ENCODE measurements at regions not wholly inside any gene's neighbourhood (a gene's known extent, or its start where the extent isn't known, plus 50 kb on each side); places are given as distances from the start of the nearest gene placed in this dataset.
A peak's percentile ranks its signal among the peaks of the same experiment; 100 is the strongest.
"Not testable (repeated sequence)": the region's sequence is repeated elsewhere in the genome, so short reads cannot be mapped to it uniquely, and the experiment has no call there.

DNA sequence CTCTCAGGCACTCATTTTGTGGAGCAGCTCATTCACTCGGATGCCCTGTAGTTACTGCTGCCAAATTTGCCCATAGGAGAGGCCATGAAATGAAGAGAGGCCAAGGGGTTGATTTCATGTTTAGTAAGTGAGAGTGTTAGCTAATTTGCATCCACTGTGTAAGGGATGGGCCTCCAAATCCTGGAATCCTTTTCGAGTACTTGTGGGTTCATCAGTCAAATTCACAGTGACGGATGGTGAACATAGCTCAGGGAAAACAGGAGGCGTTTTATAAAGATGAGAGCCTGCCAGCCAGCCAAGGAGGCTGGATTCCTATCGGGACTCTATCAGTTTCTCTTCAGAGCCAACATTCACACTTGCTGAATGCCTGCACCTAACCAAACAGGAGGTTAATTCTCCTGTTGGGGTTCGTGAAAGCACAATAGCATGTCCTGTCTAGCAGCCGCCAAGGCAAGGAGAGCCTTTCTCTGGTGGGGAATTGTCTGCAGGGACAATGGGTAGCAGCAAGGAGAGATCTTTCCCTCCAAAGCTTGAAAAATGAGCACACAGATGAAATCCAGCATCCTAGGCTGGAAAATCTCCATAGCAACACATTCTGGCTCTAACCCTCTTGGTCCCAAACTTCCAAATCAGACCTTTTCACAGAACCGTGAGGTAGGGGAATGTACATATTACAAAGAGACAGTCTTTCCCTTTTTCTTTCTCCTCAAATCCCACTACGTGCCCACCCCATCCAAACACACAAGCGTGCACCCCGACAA, 231.4 kb upstream of the ECI2 start:
- no peak for DNase-seq

- no peak for DNase-seq
Observed at GRCh38 chr6:4365686-4366085, 230.3 kb upstream of the ECI2 start.

DNA sequence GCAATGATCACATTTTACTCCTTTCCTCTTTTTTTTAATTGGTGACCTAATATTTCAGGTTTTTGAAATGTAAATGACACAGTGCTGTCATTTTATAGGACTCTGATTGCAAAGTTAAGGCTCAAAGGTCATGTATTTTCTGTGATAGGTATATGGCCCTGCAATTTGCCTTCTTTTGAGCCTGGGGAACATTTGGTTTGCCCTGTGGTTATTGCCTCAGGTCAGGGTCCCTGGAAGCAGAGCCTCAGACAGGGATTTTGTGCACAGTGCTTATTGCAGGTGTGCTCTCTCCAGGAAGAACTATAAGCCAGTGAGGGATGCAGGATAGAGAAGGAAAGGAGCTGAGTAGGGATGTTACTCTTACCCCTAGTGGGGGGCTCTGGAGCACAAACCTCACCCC, 229.3 kb upstream of the ECI2 start:
- no peak for DNase-seq

DNA sequence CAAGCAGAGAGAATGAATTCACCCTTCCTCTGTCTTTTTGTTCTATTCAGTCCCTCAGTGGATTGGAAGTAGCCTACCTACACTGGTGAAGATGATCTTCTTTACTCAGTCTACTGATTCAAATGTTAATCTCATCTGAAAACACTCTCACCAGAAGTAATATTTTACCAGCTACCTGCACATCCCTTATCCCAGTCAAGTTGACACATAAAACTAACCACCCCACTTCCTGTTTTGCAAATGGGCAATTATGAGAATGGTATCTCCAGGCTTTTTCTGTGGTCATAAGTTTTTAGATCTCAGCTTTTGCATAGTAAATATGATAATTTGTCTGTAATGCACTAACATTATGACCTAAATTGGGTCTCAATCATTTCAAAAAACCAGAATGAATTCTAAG, 228.8 kb upstream of the ECI2 start:
- no peak for DNase-seq

- DNase-seq: no peak
Observed at GRCh38 chr6:4363656-4364055, 228.3 kb upstream of the ECI2 start.

GRCh38 chr6:4362326-4362725, 227.0 kb upstream of the ECI2 start:
- DNase-seq: no peak

- DNase-seq: no peak
Observed at GRCh38 chr6:4360920-4361319, 225.5 kb upstream of the ECI2 start.

DNA sequence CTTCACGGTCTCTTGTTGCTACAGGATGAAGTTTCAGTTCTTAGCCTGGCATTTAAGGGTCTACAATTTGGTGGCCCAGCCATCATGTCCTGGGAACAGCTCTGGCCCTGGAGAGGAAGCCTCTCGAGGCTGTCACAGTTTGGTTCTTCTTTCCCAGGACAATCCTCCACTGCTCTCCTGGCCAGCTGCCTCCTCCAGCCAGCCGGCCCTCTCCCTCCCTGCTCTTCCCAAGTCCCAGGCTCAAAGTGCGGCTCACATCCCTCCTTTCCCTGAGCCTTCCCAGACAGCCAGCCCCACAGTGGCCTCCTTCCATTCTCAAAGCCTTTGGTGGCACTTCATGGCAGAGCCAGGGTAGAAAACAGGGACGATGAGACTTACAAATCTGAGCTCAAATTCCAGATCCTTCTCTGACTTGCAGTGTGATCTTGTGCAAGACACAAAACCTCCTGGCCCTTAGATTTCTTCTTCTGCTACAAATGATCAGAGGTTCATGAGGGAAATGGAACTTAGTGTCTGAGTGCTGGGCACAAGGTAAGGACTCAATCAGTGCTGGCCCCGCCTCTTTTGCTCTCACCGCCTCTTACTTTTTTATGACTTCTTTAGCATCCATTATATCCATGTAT, 223.8 kb upstream of the ECI2 start:
- no peak for DNase-seq

DNA sequence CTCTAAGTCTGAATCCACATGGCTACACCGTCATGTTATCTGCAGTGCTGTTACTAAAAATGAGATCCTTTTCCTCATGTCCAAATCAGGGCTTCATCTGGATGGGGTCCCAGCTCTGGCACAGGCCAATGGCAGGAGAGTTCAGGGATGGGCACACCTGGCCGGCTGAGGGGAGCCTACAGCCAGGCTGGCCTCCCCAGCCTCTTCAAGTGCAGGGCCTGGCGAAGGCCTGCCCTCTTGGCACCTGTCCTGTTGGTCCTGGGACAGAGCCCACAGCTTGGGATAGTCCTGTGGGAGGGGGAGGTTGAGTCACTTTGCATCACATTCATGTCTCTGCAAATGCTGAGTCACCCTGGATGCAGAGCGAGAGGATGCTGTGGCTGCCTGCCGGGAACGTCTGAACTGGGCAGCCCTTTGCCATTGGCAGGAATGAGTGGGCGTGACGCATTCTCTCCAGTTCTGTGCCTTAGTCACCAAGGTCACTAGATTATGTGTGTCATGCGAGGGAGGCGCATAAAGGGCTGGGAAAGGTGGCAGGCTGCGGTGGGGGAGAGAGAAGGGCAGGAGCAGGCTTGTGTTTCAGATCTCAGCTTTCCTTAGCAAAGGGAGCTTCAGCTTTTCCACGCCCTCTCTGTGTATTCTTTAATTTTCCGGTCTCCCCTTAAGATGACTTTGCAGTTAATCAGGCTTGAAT, 223.2 kb upstream of the ECI2 start:
- peak; percentile 57 for DNase-seq

DNA sequence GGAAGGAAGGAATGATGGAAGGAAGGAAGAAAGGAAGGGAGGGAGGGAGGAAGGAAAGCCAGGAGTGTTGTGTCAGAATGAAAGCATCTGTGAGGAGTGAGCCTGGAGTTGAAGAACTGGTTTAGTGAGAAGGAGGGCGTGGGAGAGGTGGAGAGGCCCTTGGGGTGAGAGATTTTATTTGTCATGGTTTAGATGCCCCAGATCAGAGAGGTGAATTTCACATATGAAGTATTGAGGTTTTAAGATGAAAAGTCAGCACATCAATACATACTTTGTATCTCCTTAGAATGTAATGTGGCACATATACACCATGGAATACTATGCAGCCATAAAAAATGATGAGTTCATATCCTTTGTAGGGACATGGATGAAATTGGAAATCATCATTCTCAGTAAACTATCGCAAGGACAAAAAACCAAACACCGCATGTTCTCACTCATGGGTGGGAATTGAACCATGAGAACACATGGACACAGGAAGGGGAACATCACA, 222.3 kb upstream of the ECI2 start:
- DNase-seq: not testable (repeated sequence)

DNA sequence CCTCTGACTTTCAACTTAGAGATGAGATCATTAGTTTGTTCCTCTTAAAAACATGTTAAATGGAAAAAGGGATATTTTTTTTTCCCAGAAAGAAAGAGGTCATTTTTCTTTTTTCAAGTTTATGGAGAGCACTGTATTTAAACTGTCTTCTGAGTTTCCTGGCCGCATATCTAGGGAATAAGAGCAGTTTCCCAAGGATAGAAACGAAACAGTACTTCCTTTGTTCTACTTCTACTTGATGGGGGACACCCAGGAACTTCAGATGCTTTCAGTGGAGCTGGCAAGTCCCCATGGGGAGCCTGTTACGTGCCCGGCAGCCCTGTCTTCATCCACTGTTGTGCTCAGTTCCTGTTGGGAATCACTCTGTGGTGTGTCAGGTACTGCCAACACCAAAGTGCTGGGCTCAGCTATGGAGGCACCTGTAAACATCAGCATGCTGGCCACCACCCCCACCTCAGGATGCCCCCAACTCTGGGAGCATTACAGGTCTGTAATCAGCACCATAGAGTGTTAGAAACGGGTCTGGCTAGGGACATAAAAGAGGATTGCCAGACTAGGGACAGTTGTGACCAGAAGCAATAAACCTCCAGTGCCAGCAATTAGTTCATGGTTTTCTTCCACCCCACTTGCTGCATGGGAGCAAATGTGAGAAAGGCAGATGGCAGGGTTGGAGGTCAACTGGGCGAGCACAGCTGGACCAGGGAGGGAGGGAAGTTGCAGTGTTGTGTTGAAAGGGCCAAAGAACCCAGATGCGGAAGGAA, 221.7 kb upstream of the ECI2 start:
- no peak for DNase-seq

GRCh38 chr6:4355241-4355640, 219.9 kb upstream of the ECI2 start:
- no peak for DNase-seq

GRCh38 chr6:4354181-4354580, 218.8 kb upstream of the ECI2 start:
- DNase-seq: no peak

GRCh38 chr6:4352731-4353130, 217.4 kb upstream of the ECI2 start:
- no peak for DNase-seq

DNA sequence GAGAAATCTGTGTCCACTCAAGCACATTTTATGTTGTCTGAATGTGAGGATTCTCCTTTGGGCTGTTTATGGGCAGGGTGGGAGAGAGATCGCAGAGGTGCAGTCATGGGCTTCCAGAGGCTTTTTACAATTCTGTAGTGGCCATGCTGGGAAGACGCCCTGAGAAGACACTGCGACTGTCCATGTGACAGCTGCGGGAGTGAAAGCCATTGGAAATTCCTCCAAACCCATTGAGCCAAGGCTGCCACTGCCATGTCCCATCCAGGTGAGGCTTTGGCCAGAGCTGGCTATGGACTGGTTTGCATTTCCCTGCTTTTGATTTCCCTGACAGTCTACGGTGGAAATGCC, 216.9 kb upstream of the ECI2 start:
- DNase-seq: no peak

DNA sequence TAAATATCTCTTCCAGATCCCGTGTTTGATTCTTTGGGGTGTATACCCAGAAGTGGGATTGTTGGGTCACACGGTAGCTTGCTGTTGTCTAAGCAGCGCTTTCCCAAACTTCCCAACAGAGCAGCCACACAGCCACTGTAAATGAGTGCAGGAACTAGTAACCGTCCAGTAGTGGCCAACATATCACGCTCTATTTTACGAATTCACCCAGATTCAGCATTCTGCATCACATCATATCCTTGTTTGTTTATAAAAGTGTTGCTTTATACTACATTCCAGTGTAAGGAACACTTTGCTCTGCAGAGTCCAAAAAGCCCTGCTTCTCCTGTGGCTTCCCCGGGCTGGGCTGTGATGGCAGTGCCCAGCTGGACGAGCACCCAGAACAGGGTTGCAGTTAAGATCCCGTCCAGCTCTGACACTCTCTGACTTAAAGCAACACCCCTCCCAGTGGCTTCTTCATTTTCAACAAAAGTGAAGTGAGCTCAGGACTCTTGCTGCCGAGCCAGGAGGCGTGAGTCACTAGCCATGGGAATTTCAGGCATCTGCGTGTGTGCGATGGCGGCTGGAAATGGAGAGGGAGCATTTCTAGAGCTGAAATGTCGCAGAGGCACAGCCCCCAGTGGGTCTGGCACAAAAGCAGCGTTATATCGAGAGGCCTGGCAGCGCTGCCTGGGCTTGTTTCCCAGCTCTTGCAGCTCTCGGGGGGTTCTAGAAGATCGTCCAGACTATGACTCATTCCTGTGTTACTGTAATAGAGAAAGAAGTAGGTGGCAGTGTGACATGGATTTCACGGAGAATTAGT, 216.3 kb upstream of the ECI2 start:
- no peak for DNase-seq

DNA sequence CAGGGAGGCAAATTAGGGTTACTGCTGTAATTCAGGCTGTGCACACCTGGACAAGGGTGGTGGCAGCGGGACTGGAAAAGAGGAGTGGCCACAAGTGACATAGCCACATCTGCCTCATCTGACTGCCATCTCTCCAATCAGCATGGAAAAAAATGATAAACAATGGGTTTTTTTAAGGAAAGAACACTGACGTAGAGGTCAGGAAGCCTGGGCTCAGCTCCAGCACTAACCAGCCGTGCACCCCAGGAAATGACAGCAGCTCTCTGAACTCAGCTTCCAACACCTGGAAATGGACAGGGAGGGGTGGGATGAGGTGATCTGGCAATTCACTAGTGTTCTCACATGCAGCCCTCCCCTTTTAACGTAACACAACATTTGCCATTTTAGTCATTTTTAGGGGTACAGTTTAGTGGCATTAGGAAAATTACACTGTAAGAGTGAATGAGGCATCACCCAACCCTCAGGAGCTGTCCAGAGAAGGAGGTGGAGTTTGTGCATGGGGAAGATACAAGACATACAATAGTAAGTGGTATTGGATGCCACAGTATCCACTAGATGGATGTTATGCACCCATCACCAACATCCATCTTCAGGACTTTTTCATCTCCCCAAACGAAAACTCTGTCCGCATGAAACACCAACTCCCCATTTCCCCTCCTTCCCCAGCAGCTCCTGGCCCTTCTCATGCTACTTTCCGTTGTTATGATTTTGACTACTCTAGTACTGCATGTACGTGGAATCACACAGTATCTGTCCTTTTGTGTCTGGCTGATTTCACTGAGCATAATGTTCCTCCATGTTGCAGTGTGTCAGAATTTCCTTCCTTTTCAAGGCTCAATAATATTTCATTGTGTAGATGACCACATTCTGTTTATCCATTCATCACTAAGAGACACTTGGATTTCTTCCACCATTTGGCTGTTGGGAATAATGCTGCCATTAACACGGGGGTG, 215.5 kb upstream of the ECI2 start:
- DNase-seq: no peak

GRCh38 chr6:4349931-4350330, 214.6 kb upstream of the ECI2 start:
- no peak for DNase-seq

DNA sequence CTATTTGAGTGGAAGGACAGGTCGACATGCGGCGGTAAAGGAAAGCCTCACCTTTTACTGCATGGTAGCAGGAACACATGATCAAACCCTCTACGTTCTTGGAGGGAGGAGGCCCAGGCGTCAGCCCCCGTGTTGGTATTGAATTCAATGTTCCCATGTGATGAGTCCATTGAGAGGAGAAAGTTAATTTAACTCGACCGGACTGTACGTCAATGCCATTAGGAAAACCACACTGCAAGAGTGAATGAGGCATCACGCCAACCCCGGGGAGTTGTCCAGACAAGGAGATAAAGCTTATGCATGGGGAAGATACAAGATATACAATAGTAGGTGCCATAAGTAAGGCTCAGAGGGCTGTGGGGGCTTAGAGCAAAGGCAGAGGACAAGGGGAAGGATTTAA, 213.9 kb upstream of the ECI2 start:
- no peak for DNase-seq

DNA sequence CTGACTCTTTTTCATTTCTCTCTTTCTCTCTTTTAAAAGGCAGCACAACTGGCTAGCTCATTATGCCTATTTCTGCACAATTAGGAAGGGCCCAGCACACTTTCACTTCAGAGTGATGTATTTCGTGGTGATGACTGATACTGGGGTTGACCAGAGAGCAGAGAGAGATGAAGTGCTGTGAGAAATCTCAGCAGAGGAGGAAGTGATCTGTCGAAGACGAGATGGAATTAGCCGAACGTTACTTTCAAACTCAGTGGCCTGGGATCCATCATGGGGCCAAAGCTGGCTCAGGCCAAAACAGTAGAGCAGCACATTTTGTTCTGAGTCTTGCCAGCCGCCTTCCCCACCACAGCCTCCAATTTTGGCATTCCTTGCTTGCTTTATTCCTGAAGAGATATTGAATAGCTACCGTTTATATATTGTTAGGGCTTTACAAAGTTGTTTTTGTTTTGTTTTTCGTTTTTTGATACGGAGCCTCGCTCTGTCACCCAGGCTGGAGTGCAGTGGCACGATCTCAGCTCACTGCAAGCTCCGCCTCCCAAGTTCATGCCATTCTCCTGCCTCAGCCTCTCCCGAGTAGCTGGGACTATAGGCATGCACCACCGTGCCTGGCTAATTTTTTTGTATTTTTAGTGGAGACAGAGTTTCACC, 213.2 kb upstream of the ECI2 start:
- no peak for DNase-seq

GRCh38 chr6:4347877-4348276, 212.5 kb upstream of the ECI2 start:
- no peak for DNase-seq

Measured in stimulated activated CD4-positive, alpha-beta T cell treated with anti-CD3 and anti-CD28 coated beads, Interleukin-15, amount 100 ng/mL, for 24 hours (primary cell).